ENCODE measurements at regions not wholly inside any gene's neighbourhood (a gene's known extent, or its start where the extent isn't known, plus 50 kb on each side); places are given as distances from the start of the nearest gene placed in this dataset.

DNA sequence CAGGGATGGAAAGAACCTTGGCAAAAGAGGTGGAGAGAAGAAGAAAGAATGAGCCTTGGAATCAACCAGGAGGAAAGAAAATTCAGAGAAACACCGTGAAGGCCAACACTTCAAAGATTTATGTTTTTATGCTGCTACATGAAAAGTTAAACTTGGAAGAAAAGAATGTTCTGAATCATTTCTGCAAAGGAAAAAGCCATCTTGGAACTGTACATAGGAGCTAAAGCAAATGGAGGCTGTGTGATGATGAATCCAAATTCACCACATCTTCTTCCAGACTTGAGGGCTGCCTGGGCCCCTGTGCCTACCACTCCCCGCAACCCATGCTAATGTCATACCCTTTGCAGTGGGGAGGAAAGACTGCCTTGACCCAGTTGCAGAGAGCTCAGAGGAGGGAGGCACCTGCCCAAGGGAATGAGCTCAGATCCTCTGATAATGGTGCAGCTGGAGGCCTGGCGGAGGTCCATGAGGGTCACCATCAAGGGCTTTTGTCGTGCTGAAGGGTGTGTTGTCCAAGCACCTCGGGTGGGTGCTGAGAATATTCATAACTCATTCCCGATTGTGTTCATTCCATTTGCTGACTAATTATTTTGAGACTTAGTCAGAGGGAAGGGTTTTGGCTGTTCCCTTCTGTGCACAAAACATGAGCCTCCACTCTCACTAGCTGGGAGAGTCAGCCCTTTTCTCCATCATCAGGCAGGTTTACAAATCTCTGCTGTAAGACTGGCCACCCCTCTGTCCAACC lies 245.8 kb upstream of the JAG1 start:
- no peak for DNase-seq (ENCODE audit: low spot score)

- DNase-seq (ENCODE audit: low spot score): no peak
Measured at GRCh38 chr20:10920396-10920795, 246.6 kb upstream of the JAG1 start.

- no peak for DNase-seq (ENCODE audit: low spot score)
Measured at GRCh38 chr20:10921491-10922010, 247.8 kb upstream of the JAG1 start.

DNA sequence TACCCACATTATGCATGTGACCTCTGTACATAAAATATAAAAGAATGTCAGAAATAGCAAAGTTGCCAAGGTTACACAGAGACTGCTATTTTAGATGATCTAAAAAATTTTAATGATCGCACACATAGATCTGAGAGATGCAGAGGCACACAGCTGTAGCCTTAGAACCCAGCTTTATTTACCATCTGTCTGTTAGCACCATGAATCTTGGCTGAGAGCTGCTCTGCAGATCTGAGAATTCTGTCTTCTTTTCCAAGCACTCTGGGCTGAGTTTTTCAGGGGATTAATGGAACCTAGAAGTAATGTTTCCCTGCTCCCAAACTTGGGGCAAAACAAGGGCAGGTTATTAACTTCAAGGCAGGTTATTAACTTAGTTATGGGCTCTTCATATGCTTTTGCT lies 248.7 kb upstream of the JAG1 start:
- no peak for DNase-seq (ENCODE audit: low spot score)

DNA sequence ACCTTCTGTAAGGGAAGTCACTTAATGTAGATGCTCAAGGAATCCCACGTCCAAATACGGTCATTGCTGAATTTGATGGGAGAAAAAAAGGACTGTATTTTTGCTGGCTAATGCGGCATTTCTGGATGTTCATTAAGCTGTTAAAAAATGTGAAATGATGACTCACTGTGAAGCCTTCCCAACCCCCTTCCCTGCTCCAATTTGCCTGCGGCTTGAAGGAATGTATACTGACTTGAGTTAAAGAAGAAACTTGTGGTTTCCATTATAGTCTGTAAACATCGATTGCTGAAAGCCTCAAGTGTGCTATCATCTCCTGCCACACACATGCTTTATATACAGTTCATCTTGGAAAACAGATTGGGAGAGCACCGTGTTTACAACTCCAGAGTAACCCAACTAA lies 249.1 kb upstream of the JAG1 start:
- DNase-seq (ENCODE audit: low spot score): peak; percentile 56

DNA sequence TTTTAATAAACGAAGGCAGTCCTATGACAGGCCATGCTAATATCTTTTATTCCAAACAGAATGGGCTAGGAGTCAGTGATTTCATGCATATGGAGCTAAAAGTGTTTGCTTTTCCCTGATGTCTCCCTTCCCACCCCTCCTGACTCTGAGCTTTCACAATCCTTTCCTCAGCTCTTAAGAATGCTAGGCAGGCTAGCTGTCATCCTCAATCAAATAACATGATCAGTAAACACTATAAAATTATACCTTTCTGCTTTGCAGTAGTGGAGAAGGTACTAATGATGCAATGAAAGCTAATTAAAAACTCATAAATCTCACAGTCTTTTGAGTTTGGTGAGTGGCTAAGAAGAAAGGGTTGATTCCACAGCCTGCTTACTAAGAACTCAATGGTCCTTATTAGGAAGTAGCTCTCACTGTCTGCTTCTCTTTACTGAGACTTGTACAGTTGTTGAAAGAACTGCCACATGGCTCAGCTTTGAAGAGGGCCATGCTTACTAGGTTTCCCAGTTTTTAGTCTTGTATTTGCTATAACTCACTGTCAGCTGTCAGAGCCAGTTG lies 250.9 kb upstream of the JAG1 start:
- peak; percentile 49 for DNase-seq (ENCODE audit: low spot score)

DNA sequence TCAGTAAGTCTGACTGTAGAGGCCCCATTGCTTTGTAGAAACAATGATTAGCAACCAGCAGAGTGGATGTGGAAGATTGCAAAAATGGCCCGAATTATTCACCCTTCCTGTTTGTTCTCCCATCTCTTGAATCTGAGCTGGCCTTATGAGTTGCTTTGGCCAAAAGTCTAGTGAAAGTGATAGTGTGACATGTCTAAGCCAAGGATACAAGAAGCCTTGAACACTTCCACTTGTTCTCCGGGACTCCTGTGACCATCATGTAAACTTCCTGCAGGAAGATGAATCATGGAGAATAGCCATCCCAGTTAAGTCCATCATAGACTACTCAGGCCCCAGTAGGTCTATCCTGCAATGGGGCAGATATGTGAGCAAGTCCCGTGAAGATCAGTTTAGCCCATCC lies 252.0 kb upstream of the JAG1 start:
- DNase-seq (ENCODE audit: low spot score): no peak

DNA sequence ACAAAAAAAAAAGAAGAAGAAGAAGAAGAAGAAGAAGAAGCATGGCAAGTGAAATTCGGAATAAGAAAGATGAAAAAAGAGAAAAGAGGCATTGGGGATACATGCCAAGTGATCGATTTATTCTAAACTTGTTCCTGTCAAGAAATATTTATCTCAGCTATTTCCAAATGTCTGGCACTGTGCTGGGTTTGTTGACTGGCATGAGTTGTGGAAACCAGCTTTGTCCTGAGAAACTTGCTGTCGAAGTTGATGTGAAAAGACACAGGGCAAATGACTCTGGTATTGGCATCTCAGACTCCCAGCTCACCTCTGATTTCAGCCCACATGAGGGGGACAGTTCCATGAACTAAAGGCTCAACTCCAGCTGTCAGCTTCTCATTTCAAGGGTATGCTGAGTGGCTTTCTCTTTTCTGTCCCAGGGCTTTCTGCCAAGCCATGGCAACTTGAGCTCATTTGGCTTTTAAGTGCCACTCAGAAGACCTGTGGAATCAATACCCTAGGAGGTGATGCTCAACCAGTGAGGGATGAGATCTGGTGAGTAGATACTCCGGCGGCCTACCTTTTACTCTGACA lies 253.3 kb upstream of the JAG1 start:
- no peak for DNase-seq (ENCODE audit: low spot score)

GRCh38 chr20:10927936-10928840 lies 254.4 kb upstream of the JAG1 start:
- DNase-seq (ENCODE audit: low spot score): no peak

- DNase-seq (ENCODE audit: low spot score): no peak
Measured at GRCh38 chr20:10928841-10929421, 255.1 kb upstream of the JAG1 start.

- no peak for DNase-seq (ENCODE audit: low spot score)
Measured at GRCh38 chr20:10935658-10936402, 262.0 kb upstream of the JAG1 start.

DNA sequence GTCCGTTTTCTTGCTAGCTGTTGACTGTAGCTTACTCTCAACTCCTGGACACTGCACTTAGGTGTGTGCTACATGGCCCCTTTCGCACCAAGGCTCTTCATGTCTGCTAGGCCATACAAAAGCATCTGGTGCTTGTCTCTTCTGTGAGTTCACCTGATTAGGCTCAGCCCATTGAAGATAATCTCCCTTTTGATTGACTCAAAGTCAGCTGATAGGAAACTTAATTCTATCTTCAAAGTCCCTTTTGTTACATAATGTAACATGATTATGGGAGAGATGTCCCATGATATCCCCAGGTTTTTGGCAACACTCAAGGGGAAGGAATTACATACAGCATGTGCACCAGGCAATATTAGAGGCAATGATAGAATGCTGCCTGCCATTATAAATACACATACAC lies 263.0 kb upstream of the JAG1 start:
- no peak for DNase-seq (ENCODE audit: low spot score)

DNA sequence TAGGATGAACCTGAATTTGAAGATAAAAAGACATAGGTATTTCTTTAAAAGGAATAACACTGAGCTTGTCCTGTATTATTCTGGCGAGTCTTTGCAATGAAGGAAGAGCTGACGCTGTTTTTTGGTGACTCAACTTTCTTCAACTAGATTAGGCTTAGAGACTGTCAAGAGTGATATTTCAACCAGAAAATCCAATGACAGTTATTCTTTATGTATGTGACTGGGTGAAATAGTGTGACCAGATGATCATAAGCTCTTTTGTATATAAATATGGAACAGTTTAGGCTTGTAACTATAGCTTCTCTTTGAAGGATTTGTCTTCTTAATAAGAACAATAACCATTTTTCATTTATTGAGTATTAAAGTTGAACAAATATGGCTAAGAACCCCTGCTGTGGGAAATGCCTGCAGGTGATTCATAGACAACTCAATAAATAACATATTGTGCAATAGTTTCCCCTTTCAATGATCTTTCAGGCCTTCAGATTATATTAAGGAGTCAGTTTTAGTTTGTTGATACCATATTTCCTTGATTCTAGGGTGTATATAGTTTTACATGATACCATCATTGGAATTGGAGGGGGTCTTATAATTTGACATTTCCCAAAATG lies 265.6 kb upstream of the JAG1 start:
- no peak for DNase-seq (ENCODE audit: low spot score)

- no peak for DNase-seq (ENCODE audit: low spot score)
Measured at GRCh38 chr20:10940941-10941340, 267.1 kb upstream of the JAG1 start.

DNA sequence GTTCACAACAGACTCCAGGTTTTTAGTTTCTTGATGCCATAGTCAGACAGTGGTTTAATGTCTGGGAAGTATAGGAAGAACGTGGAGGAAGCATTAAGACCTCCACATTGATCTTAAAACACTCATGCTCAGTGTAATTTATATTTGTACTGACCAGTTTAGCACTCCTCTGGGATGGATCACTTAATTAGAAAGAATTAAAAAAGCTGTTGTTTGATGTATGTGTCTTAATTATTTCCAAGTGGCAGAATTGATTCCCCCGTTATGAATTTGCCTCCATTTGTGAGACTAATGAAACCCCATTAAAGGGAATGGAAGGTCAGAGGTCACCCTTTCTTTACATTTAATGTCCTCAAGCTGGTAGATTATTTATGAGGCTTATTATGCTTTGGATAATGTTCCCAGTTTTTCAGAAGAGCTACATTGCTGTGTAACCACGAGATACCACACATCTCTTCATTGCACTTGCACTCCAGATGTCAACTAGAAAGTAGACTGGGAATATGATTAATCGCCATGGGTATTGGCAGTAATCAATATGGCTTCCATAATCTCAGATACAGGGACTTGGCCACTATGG lies 270.0 kb upstream of the JAG1 start:
- DNase-seq (ENCODE audit: low spot score): no peak

DNA sequence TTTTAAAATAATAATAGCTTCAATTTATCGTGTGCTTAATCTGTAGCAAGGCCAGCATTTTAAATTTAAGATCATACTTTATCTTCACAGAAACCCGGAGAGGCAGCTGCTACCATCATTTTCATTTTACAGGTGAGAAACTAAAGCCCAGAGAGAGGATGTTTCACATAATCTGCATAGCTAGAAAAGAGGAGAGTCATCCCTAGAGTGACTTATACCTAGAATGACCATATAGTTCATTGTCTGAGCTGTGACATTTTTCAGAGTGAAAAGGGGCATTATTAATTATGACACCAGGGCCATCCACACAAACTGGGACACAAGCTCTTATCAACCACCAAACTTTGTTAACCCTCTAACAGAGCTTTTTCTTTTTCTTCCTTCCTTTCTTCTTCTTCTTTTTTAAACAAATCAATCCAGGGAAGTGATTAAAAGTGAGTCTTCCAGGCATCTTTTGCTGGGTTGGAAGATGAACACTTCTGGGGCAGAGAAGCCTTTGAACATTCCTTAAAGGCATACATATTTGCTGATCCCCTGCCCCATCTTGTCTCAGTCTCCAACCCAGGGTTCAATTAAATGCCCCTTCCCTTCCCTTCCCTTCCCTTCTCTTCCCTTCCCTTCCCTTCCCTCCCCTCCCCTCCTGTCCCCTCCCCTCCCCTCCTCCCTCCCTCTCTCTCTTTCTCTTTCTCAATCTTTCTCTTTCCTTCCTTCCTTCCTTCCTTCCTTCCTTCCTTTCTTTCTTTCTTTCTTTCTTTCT lies 272.5 kb upstream of the JAG1 start:
- DNase-seq (ENCODE audit: low spot score): no peak

GRCh38 chr20:10947726-10948125 lies 273.9 kb upstream of the JAG1 start:
- DNase-seq (ENCODE audit: low spot score): no peak

GRCh38 chr20:10949930-10950783 lies 276.4 kb upstream of the JAG1 start:
- peak; percentile 47 for DNase-seq (ENCODE audit: low spot score)

Data from HT-29 (cell line).